ENCODE measurements at regions not wholly inside any gene's neighbourhood (a gene's known extent, or its start where the extent isn't known, plus 50 kb on each side); places are given as distances from the start of the nearest gene placed in this dataset.

DNA sequence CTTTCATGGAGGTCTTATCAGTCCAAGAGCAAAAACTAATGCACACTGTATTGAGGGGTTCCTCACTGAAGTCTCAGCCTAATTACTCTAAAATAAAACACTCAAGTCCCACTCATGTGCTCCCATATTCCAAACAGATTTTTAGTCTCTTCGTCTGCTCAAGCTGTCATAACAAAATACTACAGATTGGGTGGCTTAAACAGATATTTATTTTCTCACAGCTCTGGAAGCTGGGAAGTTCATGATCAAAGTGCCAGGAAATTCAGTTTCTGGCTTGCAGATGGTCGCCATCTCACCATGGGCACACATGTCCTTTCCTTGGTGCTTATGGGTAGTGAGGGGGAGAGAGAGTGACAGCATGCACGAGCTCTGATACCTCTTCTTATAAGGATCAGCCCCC, 147.5 kb downstream of the ANXA2 start:
- no peak for TF ChIP-seq ZNF311 (CRISPR knock-in tag; IDR thresholded peaks at IDR 0.05)
- TF ChIP-seq YY1 (IDR thresholded peaks at IDR 0.05; ENCODE audit: borderline replicate concordance in 1 of 3, control insufficient read depth in 1 of 3, extremely low read depth in 1 of 3, insufficient read depth in 3 of 3, insufficient read length in 1 of 3, insufficient replicate concordance in 2 of 3, low read depth in 1 of 3, low read length in 2 of 3): no peak
- TF ChIP-seq TAF1 (IDR thresholded peaks at IDR 0.05; ENCODE audit: control insufficient read depth, extremely low read depth, insufficient read depth, low read length, severe bottlenecking): no peak
- no peak for TF ChIP-seq ARNT (IDR thresholded peaks at IDR 0.05)
- no peak for TF ChIP-seq JUNB (CRISPR knock-in tag; conservative IDR thresholded peaks at IDR 0.05)
- no peak for TF ChIP-seq BRCA1 (IDR thresholded peaks at IDR 0.05)
- no peak for TF ChIP-seq BRCA1 (CRISPR knock-in tag; IDR thresholded peaks at IDR 0.05)
- TF ChIP-seq FOXA1 (IDR thresholded peaks at IDR 0.05; ENCODE audit: borderline replicate concordance): no peak
- TF ChIP-seq KDM5B (IDR thresholded peaks at IDR 0.05; ENCODE audit: insufficient replicate concordance, low read depth, low read length): no peak

Data from K562 (cell line).